ENCODE measurements at regions not wholly inside any gene's neighbourhood (a gene's known extent, or its start where the extent isn't known, plus 50 kb on each side); places are given as distances from the start of the nearest gene placed in this dataset.

DNA sequence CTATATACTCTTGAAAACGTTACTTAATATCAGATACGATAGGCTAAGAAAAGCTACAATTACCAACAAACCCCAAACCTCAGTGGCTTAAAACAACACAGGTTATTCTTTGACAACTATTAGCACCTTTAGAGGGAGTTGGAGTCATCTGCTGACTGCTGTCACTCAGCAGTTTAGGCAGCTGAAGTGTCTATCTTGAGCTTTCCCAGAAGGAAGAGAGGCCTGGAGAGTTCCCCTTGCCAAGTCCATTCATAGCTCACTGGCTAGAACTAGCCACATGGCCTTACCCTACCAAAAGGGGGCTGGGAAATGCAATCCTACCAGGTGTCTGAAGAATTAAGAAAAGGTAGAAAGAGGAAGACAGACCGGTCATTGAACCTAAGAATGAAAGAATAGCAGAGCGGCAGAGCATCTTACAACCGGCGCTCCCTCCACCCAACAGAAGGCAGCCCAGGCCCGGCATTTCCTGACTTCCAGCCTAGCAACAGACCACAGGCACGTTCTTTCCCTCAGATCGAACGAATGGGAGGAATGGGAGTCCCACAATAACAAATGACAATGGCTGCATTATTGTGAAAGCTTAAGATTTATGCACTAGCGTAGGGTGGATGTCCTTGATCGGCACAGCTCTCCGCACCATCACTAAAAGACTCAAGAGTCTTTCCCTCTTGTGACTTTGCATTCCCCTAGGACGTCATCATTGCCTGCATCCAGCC lies 211.2 kb upstream of the CTAGE1 start:
- no peak for DNase-seq

DNA sequence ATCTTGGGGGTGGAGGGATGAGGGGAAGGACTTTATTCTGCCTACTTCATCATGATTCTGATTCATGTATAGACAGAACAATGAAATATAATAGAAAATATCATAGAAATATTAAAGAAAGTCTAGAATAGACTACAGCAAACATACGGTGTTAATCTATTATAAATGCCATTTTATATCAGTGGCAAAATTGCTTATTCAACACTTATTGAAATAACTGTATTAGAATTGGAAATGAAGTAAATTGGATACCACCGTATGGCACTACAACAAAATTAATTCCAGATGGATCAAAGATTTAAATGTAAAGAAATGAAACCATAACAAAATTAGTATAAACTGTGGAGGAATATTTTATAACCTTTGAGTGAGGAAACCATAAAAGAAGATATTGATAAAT lies 213.3 kb upstream of the CTAGE1 start:
- no peak for DNase-seq

DNA sequence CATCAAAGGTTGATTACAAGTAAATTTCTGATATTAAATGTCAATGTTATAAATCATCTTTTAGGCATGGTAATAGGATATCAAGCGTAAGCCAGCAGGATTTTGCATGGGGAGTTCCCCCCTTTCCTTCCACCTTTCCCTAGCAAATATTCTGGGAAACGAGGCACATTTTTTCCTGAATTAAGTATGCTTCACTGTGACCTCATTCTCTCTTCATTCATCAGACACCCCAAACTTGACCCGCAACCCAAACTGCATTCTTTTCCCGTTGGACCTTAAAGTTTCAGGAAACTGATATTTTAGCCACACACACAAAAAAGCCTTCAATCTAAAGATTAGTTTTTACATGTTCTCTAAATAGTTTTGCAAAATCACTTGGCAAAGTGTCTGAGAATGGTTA lies 214.5 kb upstream of the CTAGE1 start:
- DNase-seq = no peak

DNA sequence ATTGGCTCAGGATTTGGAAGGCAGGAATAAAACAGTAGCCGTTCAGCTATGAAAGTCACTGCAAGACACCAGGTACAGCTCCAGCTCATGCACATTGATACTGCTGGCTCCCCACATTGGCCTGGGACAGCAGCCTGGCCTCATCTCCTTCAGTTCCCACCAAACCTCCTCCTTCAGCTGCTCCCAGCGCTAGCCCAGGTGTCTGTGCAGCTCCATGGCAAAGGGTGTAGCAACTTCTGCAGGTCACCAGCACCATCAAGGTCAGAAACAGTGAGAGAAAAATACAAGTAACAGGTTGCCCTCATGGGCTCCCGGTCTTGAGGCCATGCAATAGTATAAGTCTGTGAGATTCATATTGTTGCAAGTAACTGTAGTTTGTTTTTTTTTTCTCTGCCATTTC lies 216.7 kb upstream of the CTAGE1 start:
- DNase-seq = no peak

DNA sequence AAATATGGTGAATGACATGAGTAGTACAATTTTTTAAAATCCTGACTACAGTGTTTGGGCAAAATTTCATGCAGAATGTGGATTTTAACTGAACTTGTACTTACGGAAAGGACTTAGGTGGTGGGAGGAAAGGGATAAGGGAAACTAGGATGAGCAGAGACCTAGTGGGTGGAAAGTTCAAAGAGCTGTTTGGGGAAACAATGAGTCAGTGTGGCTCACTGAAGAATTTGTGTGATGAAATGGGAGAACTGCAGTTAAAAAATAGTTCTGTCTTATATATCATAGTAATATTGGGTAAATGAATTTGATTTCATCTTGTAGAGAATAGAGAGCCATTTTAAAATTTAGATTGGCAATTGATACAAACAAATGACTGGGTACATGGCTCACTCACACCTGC lies 220.1 kb upstream of the CTAGE1 start:
- DNase-seq = no peak

DNA sequence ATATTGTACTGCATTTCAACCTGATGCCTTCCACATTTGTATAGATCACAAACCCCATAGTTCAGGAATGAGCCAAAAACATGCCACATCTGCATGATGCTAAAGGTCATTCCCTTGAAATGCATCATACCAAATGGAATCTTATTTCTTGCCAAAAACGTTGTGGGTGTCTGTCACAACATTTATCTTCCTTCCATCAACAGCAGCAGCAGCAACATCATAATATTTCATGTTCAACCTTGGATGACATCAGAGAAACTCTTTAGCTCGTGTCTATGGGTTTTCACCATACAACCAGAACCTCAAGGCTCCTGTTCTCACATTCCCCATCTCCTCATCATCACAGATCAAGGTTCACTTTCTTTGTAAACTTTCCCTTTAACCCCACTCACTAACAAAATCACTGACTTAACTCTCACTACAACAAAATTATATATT lies 221.3 kb upstream of the CTAGE1 start:
- DNase-seq = no peak

DNA sequence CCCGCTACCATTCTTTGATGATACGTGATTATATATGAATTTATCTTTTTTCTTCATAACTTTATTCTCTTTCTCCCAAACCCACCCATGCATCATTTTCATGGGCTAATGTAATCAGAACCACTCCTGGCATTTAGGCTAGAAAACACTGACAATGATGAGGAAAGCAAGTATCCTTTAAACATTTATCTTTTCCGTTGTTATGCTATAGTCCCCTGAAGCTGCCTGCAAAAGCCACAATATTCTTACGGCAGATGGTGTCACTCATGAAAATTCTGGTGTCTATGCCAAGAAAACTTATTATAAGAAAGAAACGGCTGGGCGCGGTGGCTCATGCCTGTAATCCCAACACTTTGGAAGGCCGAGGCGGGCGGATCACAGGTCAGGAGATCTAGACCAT lies 221.8 kb upstream of the CTAGE1 start:
- no peak for DNase-seq

DNA sequence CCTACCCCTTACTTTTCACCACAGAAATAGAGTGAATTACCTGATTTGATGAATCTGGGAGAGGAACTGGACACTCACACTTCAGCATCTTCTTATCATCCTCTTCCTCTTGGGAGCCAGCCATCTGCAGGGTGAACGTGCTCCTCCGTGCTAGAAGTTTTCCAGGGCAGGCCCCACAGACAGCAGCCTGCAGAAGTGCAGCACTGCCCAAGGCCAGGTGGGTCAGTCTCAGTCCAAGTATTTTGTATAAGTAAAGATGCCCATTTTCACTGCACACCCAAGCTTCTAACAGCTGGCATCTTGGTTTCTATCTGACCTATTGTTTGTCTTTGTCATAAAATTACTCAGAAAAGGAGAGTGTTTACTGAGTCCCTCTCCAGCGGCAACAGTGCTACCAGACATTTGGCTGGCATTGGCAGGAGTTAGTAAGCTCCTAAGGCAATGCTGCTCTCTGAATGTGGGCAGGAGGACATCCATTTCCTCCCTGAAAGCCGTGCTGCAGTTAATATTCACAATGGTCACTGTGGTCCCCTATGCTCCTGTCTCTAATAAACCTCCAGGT lies 222.6 kb upstream of the CTAGE1 start:
- DNase-seq = no peak

DNA sequence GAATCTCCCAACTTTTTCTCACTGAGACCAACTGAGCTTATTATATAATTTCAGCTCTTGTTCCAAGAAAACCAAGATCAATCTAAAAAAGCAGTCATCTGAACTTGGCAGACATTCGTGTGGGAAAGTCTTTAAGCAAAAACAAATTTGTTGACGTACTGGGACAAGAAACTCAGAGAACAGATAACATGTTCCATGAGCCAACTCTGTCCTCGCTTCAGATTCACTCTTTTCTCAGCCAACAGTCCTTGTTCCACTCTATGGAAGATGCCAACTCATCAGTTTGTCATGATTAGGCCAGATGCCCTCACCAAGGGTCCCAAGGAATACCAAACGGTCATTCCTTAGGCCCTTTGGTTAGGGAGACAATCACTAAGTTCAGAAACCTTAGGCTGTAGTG lies 224.2 kb upstream of the CTAGE1 start:
- no peak for DNase-seq

DNA sequence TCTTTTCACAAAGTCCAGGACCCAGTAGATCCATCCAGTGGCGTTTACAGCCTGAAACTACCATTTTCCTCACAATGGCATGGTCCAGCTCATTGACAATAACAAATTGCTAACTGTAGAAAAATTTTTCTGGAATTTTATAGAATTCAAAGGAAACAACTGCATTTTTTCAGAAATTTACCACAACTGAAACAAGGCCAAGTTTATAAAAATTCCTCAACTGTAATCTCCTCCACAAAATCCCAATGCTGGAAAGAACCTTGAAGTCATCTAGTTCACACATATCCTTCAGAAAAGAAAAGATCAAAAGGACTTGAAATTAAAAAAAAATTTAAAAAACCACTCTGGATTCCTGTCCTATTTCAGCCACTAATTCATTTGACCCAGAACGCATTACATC lies 226.0 kb upstream of the CTAGE1 start:
- no peak for DNase-seq

DNA sequence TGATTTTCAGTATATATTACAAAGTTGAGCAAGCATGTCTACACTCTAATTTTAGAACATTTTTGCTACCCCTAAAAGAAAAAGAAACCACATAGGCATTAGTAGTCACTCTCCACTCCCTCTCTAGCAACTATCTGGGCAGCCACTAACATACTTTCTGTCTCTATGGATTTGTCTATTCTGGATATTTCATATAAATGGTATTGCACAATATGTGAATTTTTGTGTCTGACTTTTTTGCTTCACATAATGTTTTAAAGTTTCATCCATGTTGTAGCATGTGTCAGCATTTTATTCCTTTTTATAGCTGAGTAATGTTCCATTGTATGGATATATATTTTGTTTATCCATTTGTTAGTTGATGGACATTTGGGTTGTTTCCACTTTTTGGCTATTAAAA lies 232.5 kb upstream of the CTAGE1 start:
- DNase-seq = no peak

DNA sequence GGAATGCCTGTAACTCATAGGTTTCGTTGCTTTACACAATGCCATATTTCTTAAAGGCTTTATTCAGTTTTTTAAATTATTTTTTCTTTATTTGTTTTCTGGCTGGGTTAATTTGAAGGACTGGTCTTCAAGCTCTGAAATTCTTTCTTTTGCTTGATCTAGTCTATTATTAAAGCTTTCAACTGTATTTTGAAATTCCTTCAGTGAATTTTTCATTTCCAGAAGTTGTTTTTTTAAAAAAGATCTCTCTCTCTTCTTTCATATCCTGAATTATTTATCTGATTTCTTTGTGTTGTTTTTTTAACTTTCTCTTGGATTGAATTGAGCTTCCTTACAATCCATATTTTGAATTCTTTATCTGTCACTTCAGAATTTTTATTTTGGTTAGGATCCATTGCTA lies 239.9 kb upstream of the CTAGE1 start:
- DNase-seq = no peak

DNA sequence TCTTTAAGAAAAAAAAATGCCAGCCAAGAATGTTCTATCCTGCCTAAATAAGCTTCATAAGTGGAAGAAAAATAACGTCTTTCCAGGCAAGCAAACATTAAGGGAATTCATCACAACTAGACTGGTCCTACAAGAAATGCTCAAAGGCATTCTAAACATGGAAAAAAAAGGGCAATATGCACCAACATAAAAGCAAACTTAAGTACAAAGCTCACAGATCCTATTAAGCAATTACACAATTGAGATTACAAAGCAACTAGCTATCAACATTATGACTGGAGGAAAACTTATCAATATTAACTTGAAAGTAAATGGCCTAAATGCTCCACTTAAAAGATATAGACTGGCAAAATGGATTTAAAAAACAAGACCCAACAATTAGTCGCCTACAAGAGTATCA lies 240.6 kb upstream of the CTAGE1 start:
- no peak for DNase-seq

DNA sequence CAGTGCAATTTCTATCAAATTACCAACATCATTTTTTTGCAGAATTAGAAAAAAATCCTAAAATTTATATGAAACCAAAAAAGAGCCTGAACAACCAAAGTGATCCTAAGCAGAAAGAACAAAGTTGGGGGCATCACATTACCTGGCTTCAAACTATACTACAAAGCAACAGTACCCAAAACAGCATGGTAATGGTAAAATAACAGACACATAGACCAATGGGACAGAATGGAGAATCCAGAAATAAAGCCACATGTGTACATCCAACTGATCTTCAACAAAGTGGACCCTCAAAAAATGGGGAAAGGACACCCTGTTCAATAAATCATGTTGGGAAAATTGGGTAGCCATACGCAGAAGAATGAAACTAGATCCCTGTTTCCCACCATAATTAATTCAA lies 245.7 kb upstream of the CTAGE1 start:
- no peak for DNase-seq

DNA sequence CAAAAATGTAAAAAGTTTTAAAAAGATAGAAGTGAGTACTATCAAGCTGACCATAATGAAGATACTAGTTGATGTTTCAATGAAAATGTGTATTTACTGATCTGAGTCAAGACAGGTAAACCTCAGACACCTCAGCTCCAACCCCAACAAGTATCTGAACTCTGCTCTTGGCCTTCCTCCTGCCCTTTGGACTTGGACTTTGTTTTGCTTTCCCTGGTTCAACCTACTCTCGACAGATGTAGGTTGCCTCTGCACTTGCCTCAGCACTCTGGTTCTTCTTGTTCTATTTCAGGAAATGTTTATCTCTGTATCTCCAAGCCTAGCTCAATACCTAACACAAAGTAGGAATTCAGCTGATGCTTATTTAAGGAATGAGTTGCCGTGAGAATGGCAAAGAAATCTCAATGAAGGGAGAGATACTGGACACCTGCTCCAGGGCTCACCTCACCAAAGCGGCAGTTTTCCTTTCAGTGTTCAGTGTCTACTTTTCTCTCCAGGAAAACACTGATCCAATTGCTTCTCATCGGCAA lies 248.8 kb upstream of the CTAGE1 start:
- DNase-seq = no peak

DNA sequence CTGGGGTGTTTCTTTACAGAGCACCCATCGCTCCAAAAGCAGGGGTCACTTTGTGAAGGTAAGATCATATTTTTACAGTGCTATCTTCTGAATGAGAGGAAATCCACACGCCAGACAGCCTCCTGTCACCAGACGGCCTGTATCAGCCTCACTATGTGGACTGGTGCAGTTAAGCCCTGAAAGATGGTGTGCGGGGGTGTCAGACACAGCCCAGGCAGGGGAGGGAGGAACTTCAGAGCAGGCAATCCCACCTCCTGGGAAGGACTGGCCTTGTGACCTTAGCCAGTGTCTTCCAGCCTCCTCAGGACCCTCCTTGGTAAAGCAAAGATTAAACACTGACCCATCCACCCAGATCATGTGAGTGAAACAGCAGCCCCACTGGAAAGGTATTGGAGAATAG lies 249.4 kb upstream of the CTAGE1 start:
- no peak for DNase-seq

DNA sequence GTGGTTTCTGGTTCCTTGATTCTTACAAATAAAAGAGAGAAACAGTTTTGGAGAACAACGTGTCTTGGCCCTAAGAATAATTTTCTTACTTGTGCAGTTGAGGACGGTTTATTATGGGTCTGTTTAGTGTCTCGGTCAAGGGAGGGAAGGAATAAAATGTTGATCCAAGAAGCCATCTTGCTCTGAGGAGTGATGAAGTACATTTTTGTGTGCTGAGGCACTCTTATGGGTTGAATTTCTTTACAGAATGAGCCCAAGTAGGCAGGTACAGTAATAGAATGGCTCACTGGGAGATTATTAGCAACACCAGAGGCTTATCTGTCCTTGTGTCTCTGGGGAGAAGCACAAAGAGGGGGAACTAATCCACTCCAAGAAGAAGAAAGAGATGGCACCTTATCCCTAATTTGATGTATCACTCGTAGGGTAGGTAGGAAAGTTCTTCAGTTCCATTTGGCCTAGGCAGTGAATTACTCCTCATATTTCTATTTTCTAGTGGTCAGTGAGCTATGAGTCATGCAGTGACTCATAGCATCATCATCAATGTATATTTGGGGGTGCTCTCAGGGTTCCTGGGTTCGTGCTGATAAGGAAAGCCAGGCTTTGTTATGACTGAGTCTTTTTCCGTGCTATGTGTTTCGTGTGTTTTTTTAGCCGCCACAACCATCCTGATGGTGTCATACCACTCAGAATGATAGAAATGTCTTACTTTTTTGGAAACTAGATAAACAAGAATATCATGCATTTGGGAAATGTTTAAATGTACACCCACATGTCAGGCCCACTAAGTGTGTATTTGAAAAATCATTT lies 250.1 kb upstream of the CTAGE1 start:
- DNase-seq = no peak

DNA sequence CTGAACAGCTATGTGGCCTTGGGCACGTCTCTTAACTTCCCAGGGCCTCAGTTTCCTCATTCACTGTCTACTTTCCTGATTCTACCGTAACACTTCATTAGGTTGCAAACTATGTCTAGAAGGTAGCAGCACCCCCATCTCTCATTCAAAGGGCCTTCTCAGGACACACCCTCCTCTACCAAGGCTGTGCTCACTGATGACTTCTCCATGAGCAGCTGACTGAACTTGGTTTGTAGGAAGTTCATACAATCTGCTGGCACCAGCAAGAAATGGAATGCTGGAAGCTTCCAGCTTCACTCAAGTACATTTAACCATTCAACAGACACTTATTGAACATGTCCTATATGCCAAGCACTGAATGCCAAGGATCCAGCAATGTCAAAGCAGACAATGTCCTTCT lies 250.8 kb upstream of the CTAGE1 start:
- DNase-seq = no peak

DNA sequence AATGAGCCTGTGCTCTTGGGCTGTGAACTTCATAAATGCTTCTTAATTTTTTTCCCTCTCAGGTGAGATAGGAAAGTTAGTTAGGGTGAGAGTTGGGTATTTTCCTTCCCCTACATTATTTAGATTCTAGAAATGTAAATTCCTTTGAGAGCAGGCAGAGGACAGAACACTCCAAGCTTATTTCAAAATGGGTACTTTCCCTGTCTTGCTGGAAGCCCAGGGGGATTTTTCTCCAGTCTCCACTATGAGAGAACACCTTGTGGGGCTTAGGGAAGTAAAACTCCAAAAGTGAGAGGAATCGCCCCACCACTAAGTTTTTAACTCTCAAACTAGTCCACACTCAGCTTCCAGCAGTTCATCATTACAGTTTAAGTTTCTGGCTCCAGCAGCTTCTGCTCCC lies 253.2 kb upstream of the CTAGE1 start:
- no peak for DNase-seq

DNA sequence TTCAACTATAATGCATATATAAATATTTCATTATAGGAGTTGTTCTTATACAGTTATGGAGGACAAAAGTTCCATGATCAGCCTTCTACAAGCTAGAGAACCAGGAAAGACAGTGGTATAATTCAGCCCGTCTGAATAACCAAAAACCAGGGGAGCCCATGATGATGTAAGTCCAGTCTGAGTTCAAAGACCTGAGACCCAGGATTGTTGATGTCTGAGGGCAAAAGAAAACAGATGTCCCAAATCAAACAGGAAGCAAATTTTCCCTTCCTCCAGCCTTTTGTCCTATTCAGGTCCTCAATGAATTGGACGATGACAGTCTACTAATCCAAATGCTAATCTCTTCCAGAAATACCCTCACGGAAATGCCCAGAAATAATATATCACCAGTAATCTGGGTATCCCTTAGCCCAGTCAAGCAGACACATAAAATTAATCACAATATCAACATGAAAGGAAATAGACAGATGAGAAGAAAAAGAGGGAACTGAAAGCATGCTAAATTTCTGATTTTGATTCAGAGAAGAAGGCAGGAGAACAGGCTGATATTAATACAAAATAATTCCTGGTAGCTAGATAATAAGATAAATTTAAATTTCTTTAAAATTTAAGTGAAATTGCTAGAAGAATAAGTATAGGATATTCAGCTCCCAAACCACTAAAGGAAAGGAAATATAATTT lies 255.6 kb upstream of the CTAGE1 start:
- DNase-seq = no peak

DNA sequence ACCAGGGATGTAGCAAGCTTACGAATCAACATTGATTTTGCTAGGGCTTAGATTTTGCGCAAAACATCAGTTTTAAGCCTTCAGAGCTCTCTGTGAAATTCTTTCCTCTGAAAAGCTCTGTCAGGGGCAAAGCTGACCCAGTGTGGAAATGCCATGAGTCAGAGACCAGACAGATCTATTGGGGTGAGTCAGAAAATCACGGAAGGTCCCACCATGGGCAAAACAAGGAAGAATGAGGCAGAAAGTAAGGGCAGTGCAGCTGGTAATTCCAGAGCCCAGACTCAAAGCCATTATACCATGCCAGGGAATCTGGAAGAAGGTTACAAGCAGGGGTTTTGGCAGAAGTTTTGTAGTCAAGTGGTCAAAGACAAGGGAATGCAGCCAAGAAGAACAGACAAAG lies 256.6 kb upstream of the CTAGE1 start:
- peak; percentile 1 for DNase-seq

DNA sequence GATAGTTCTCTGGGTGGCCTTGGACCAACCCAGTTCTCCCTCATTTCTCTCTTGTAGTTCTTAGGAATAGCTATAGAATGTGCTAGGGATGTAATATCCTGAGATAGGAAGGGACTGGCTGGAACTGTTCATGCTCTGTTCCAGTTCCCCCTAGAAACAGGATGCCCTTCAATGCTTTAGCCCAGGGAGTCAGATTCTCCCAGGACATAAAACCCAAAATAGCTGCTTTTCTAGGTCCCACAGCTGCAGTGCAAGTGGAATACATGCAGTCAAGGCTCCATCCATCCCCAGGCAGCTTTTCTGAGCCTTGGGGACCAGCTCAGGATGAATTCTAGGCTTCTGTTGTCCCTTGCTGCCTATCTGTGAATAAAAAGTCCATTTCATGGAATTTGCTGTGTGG lies 257.3 kb upstream of the CTAGE1 start:
- no peak for DNase-seq

DNA sequence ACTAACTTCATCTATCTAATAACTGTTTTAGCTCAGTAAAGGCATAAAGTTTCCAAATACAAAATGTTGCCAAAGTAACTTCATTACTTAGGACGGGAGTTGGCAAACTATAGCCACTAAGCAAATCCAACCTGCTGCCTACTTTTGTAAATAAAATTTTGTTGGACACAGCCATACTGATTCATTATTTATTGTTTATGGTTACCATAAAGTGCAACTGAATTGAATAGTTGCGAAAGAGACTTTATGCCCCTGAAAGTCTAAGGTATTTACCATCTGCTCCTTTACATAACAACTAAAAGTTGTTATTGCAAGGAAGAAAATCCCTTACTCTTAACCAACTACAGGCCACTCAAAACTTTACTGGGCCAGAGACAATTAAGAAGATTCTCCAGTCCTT lies 256.7 kb upstream of the RBBP8 start:
- no peak for DNase-seq

DNA sequence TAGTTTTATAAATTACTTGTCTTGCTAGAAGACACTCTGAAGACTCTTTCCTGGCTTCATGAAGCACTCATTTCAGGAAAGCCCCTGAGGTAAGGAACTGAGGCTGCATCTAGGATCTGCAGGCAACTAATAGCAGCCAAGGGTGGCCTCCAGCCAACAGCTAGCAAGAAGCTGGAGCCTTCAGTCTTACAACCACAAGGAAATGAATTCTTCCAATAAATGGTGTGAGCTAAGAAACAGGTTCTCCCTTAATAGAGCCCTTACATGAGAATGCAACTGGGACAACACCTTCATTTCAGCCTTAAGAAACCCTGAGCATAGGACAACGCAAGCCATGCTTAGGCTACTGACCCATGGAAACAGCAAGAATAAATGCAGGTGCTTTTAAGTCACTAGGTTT lies 254.6 kb upstream of the RBBP8 start:
- DNase-seq = no peak
